ENCODE measurements at regions not wholly inside any gene's neighbourhood (a gene's known extent, or its start where the extent isn't known, plus 50 kb on each side); places are given as distances from the start of the nearest gene placed in this dataset.

GRCh38 chr16:73172241-73172972 lies 124.5 kb upstream of the ZFHX3 start:
- DNase-seq (ENCODE audit: low spot score) = no peak

DNA sequence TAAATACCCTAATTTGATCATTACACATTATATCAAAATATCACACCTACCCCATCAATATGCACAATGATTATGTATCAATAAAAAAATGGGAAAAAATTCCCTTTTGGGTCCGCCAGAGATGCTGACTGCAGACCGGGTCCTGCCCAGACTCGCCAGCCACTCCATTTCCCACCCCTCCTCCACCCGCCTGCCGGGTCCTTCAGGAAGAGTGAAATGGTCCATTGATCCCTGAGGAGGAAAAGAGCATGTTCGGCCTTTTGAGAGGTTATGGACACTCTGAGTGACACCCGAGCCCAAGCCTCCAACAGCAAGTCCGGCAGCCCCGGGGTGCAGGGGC lies 123.9 kb upstream of the ZFHX3 start:
- DNase-seq (ENCODE audit: low spot score) = no peak

DNA sequence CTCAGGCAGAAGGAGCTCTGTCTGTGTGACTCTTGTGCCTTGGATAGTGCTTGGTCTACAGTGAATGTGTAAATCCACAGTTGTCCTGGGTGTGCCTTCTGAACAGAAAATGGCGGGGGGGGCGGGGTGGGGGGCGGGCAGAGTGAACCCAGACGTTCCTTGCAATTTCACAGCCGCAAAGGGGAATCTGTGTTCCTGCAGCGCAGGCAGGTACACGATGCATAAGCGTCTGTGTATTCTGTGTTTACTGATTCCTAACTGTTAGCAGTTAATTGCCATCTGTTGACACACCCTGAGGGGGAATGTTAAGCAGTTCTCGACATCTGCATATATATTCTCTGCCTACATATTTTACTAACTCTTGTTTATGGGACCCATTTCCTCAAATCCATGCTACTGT lies 123.5 kb upstream of the ZFHX3 start:
- no peak for DNase-seq (ENCODE audit: low spot score)

DNA sequence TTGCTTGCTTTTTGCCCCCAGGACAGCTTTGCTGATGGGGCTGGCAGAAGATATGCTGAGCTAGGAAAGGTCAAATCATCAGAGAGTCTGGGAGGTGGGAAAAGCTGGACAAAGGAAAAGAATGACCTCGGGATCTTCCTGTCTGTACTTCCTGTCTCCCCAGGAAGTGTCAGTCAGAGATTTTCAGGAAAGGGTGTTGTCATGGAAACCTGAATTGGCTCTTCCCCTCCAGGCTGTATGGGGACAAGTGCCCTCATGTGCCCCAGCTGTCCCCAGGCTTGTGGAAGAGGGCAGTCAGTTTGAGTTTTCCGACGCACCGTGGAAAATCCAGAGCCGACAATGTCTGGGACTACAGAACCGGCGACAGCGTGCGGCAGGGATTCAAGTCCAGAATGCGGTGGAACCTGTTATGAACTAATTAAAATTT lies 122.7 kb upstream of the ZFHX3 start:
- DNase-seq (ENCODE audit: low spot score) = no peak

GRCh38 chr16:73166947-73167550 lies 119.1 kb upstream of the ZFHX3 start:
- DNase-seq (ENCODE audit: low spot score) = no peak

GRCh38 chr16:73166441-73166851 lies 118.5 kb upstream of the ZFHX3 start:
- DNase-seq (ENCODE audit: low spot score) = no peak

DNA sequence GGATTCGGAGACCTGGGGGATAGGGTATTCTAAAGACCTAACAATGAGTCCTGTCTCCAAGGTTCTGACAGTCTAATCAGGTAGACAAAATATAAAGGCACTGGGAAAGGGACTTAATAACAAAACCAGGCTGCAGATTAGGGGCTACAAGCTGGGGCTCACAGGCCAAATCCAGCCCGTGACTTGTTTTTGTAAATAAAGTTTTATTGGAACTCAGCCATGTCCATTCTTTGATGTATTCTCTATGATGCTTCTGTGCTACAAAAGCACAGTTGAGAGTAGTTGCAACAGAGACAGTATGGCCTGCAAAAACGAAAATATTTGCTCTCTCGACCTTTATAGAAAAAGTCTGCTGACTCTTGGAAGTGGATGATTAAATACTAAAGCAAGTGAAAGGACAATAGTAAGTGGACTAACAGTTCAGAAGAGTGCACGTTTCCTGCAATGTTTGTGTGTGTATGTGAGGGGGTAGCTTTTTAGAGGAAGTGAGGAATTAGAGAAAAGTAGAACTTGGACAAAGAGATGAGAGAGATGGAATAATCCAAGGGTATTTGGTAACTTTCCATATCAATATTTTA lies 115.4 kb upstream of the ZFHX3 start:
- no peak for DNase-seq (ENCODE audit: low spot score)

DNA sequence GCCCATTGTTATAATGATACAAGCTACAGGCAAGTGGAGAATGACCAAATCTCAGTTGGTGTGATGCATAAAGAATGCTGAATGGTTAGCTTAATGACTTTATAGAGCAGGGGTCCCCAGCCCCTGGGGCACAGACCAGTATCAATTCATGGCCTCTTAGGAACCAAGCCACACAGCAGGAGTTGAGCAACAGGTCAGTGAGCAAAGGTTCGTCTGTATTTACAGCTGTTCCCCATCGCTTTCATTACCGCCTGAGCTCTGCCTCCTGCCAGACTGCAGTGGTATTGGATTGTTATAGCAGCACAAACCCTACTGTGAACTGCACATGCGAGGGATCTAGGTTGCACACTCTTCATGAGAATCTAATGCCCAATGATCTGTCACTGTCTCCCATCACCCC lies 114.0 kb upstream of the ZFHX3 start:
- DNase-seq (ENCODE audit: low spot score) = no peak

DNA sequence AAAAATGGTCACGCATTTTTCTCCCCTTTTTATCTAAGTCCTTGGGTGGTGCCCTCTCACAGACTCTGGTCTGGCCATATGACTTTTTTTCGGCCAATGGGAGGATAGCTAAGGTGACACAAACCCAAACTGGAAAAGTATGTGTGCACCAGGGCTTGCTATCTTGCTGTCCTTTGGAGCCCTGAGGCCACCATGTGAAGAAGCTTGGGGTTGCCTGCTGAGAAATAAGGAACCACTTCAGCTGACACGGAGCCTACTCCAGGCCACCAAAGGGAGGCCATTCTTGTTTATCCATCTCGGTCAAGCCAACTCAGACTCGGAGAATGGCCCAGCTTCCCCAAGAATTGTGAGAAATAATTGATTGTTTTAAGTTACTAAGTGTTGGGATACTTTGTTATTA lies 111.4 kb upstream of the ZFHX3 start:
- DNase-seq (ENCODE audit: low spot score) = no peak

GRCh38 chr16:73157861-73158260 lies 109.9 kb upstream of the ZFHX3 start:
- DNase-seq (ENCODE audit: low spot score) = no peak

GRCh38 chr16:73154063-73154870 lies 106.3 kb upstream of the ZFHX3 start:
- no peak for DNase-seq (ENCODE audit: low spot score)

DNA sequence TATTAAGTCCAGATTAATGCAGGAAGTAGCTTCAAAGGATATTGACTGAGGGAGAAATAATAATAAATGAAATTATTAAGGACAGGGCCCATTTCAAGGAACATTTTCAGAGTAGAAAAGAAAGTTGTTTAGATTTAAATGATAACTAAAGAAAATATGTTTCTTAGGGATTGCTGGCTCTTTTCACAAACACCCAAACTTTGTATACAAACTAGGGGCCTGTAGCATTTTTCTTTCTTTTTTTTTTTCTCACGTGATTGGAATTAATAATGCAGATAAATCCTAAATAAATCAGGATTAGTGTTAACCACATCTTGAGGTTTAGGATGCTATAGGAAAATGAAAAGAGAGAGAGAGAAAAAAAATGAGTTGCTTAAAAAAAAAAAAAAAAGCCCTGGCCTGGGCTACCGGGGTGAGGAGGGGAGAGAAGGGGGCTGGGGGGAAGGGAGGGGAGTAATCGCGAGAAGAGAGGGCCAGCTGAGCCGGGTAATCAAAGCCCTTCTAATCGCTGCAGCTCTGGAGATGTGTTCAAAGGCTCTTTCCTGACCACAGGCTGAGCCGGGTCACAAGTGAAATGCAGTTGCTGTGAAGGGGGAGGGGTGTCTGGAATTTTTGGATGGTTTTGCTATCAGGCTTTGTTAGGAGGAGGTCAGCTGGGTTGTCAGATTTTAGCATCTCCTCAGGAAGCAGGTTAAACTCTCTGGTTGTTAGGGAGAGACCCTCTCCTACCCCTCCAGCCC lies 104.6 kb upstream of the ZFHX3 start:
- no peak for DNase-seq (ENCODE audit: low spot score)

DNA sequence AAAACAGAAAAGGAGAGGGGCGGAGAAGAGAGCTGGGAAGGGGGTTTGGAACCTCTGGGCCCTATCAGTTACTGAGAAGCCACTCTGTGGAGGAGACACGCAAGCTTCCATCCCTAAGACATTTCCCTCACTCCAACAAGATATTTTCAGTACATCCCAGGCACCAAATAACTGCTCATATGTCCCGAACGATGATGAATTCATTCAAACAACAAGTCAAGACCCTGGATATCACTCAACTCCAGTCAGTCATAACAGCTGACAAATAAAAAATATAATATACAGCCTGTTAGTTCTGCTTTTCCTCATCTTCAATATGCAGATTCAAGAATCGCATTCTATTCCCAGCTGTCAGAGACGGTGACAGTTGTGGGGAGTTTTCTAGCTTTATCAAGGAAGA lies 104.0 kb upstream of the ZFHX3 start:
- DNase-seq (ENCODE audit: low spot score) = no peak

DNA sequence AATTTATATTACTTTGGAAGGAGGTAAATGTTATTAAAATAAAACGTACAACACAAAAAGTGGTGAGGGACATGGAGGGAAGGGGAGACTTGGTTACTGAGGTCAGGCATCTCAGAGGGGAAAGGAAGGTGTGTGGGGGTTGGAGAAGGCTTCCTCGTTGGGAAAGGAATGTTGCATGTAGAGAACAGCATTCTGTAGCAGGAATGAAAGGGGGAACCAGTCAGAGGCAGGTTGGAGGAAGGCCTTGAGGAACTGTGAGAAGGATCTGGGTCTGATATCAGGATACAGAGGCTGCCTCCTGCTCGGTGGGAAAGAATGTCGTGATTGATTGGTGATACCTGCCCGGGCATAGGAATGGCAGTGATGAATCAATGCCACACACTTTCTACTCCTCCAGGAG lies 103.3 kb upstream of the ZFHX3 start:
- no peak for DNase-seq (ENCODE audit: low spot score)

GRCh38 chr16:73150786-73151185 lies 102.9 kb upstream of the ZFHX3 start:
- no peak for DNase-seq (ENCODE audit: low spot score)

DNA sequence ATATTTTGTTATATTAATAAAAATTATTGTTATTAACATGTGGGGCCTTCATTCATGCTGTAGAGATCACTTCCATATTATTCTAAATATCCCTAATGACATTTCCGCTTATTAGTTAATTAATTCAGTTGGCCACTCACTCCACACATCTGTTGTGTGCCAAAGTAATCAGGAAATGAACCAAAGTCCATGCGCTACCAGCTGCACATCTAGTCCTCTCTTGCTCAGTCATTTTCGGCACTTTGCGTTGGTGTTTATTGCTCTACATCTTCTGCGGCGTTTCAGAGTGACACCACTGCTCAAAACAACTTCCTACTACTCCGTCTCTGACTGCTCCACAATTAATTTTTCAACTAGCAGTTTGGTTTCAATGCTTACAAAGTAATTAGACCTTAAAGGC lies 101.4 kb upstream of the ZFHX3 start:
- no peak for DNase-seq (ENCODE audit: low spot score)

DNA sequence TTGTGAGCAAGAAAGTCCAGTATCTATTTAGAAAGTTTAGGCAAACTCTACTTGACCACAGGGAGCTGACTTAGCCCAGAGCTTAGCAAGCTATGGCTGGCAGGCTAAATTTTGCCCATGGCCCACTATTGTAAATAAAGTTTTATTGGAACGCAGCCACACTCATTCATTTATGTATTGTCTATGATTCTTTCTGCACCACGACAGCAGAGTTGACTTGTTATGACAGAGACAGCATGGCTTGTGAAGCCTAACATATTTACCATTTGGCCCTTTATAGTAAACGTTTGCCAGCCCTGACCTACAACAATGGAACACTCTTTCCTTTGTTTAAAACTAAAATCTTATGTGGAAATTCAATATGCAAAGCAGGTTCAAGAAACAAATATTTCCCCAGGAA lies 100.0 kb upstream of the ZFHX3 start:
- no peak for DNase-seq (ENCODE audit: low spot score)

DNA sequence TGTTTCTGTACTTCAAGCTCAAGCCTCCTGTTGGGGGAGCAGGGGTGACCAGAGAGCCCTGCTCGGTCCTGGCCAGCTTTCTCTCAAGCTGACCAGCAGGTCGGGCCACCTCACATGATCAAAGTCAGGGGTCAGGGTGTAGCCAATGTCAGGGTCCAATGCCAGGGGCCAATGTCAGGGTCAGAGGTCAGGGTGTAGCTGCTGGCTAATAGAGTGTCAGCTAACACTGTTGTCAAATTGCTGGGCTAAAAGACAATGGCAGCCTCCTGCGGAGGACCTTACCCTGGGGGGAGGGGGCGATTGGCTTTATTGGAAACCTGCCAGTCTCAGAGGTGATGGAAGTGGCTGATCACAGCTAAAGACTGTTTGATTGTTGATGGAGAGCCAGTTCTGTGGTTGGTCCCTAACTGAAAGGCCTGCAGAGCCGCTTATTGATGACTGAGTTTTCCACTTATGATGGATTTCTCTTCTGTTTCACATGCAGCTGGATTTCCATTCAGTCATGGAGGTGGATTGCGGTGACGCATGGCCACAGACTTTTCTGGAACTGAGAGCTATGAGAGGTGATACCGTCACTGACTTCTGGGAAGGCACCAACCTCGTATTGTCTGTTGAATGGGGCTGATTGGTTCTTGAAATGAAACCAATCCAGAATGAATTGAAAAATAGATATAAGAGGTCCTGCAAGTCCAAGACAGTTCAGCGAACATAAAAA lies 97.4 kb upstream of the ZFHX3 start:
- DNase-seq (ENCODE audit: low spot score) = no peak

- no peak for DNase-seq (ENCODE audit: low spot score)
Observed at GRCh38 chr16:73143576-73144422, 95.9 kb upstream of the ZFHX3 start.

DNA sequence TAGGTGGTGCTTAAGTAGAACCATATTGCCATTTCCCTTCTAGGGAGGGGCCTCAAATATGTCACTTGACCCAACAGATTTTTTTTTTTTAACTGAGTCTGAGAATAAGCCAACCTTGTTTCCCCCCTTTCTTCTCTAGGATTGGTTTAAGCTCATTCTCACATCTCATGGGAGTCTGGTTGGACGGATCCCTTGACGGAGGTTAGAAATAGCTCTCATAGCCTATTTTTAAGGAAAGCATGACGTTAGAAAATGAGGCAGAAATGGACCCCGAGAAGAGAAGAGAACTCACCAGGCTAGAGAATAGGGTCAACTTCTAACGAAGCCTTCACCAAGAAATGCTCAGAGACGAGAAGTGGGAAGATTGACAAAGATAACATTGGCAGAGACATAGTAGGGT lies 95.1 kb upstream of the ZFHX3 start:
- DNase-seq (ENCODE audit: low spot score) = no peak
